Neural cell (in vitro differentiated cells): ENCODE measurements at regions not wholly inside any gene's neighbourhood (a gene's known extent, or its start where the extent isn't known, plus 50 kb on each side); places are given as distances from the start of the nearest gene placed in this dataset.

ENCODE experiments used
- H2AFZ ChIP-seq: fragments of 200-600, 300-800 bp; sonication (generic), shearing (Covaris generic); 2 replicates; pipeline ENCODE4 v1.6.0; 2014; ENCODE audit warnings: low read depth, mild to moderate bottlenecking, antibody characterized with exemption, low read length, moderate library complexity
- H3F3A ChIP-seq: fragments of 200-600 bp; shearing (Covaris generic); 2 replicates; pipeline ENCODE4 v1.6.1; 2016; ENCODE audit warnings: mild to moderate bottlenecking, moderate library complexity, mixed read lengths, antibody characterized with exemption, low read length; ENCODE audit not compliant: insufficient read depth, poor library complexity, severe bottlenecking
- H3K27ac ChIP-seq: fragments of 200-600, 300-800 bp; sonication (generic), shearing (Covaris generic); 2 replicates; pipeline ENCODE4 v1.5.1; 2014; ENCODE audit warnings: mild to moderate bottlenecking, low read length, moderate library complexity
- H3K27me3 ChIP-seq: fragments of 300-800, 200-600 bp; sonication (generic), shearing (Covaris generic); 2 replicates; pipeline ENCODE4 v1.6.0; 2014; ENCODE audit warnings: mild to moderate bottlenecking, low read depth, low read length, moderate library complexity; ENCODE audit not compliant: insufficient read depth
- H3K36me3 ChIP-seq: fragments of 300-800, 200-600 bp; sonication (generic), shearing (Covaris generic); 2 replicates; pipeline ENCODE4 v1.5.1; 2014; ENCODE audit warnings: mild to moderate bottlenecking, antibody characterized with exemption, low read length, moderate library complexity; ENCODE audit not compliant: insufficient read depth
- H3K4me2 ChIP-seq: fragments of 300-800, 200-600 bp; sonication (generic), shearing (Covaris generic); 2 replicates; pipeline ENCODE4 v1.6.0; 2014; ENCODE audit warnings: mild to moderate bottlenecking, low read length
- H3K4me3 ChIP-seq: fragments of 300-800, 200-600 bp; sonication (generic), shearing (Covaris generic); 2 replicates; pipeline ENCODE4 v1.5.1; 2014; ENCODE audit warnings: mild to moderate bottlenecking, low read length, moderate library complexity
- H3K79me2 ChIP-seq: fragments of 200-600 bp; shearing (Covaris generic); replicated peaks from 2 replicates; pipeline ENCODE4 v1.6.0; 2014; ENCODE audit warnings: mild to moderate bottlenecking, low read length, moderate library complexity; ENCODE audit not compliant: insufficient read depth
- H3K9ac ChIP-seq: fragments of 300-800, 200-600 bp; sonication (generic), shearing (Covaris generic); 2 replicates; pipeline ENCODE4 v1.6.1; 2016; ENCODE audit warnings: mild to moderate bottlenecking, low read length, mixed read lengths
- H3K9me2 ChIP-seq: fragments of 200-600 bp; shearing (Covaris generic); 2 replicates; pipeline ENCODE4 v1.6.1; 2016; ENCODE audit warnings: mild to moderate bottlenecking, low read length, mixed read lengths; ENCODE audit not compliant: insufficient read depth
- H3K9me3 ChIP-seq: fragments of 200-600, 300-800 bp; sonication (generic), shearing (Covaris generic); 2 replicates; pipeline ENCODE4 v1.6.1; 2016; ENCODE audit warnings: mild to moderate bottlenecking, mixed run types, low read length, moderate library complexity, mixed read lengths
- H4K20me1 ChIP-seq: fragments of 200-600 bp; shearing (Covaris generic); 2 replicates; pipeline ENCODE4 v1.6.1; 2016; ENCODE audit warnings: mild to moderate bottlenecking, mixed run types; ENCODE audit not compliant: insufficient read depth
- CTCF ChIP-seq: fragments of 450-650 bp; IDR thresholded peaks from 2 replicates; pipeline ENCODE4 v1.5.1; 2014; ENCODE audit warnings: antibody characterized with exemption, mild to moderate bottlenecking, moderate library complexity; ENCODE audit not compliant: poor library complexity, severe bottlenecking
- EP300 ChIP-seq: fragments of 450-650 bp; conservative IDR thresholded peaks from 2 replicates; pipeline ENCODE4 v1.6.1; 2014; ENCODE audit warnings: antibody characterized with exemption, mild to moderate bottlenecking, moderate library complexity; ENCODE audit not compliant: poor library complexity, severe bottlenecking
- EZH2 ChIP-seq: fragments of 200-600, 300-800 bp; shearing (Covaris generic), sonication (generic); IDR thresholded peaks from 2 replicates; pipeline ENCODE4 v1.6.1; 2014; ENCODE audit warnings: antibody characterized with exemption, low read length, borderline replicate concordance, mild to moderate bottlenecking; ENCODE audit not compliant: insufficient read depth, poor library complexity, severe bottlenecking
- MXI1 ChIP-seq: fragments of 450-650 bp; conservative IDR thresholded peaks from 2 replicates; pipeline ENCODE4 v1.6.1; 2014; ENCODE audit warnings: antibody characterized with exemption, mild to moderate bottlenecking; ENCODE audit not compliant: poor library complexity, severe bottlenecking
- POLR2AphosphoS5 ChIP-seq: IDR thresholded peaks from 2 replicates; pipeline ENCODE4 v1.6.1; 2012
- RAD21 ChIP-seq: fragments of 450-650 bp; conservative IDR thresholded peaks from 2 replicates; pipeline ENCODE4 v1.6.1; 2014; ENCODE audit warnings: antibody characterized with exemption, mild to moderate bottlenecking, moderate library complexity
- REST ChIP-seq: IDR thresholded peaks from 2 replicates; pipeline ENCODE4 v1.6.1; 2012; ENCODE audit warnings: borderline replicate concordance
- SMC3 ChIP-seq: fragments of 450-650 bp; conservative IDR thresholded peaks from 2 replicates; pipeline ENCODE4 v1.6.1; 2014; ENCODE audit warnings: antibody characterized with exemption, mild to moderate bottlenecking, moderate library complexity; ENCODE audit not compliant: poor library complexity
- TAF1 ChIP-seq: IDR thresholded peaks from 2 replicates; pipeline ENCODE4 v1.6.1; 2012; ENCODE audit warnings: low read depth

- Histone ChIP-seq H3K4me3 (no peak overlapping the region), H3K9me2 (no peaks in the 10 kb centered on the region), H3K27ac (no peak overlapping the region), H3K9me3 (peaks cover 5% of the 10 kb centered on the region), H3K79me2 (no peaks in the 10 kb centered on the region), H3K36me3 (no peaks in the 10 kb centered on the region), H4K20me1 (no peaks in the 10 kb centered on the region), H3K4me2 (no peak overlapping the region), H3K27me3 (no peaks in the 10 kb centered on the region), H2AFZ (no peak overlapping the region), H3F3A (no peaks in the 10 kb centered on the region), H3K9ac (no peak overlapping the region)
- no peak for TF ChIP-seq SMC3
- TF ChIP-seq MXI1, result no peak
- no peak for TF ChIP-seq RAD21
- no peak for TF ChIP-seq EZH2
- no peak for TF ChIP-seq TAF1
- no peak for TF ChIP-seq EP300
- TF ChIP-seq REST, result no peak
- TF ChIP-seq CTCF, result no peak
- no peak for TF ChIP-seq POLR2AphosphoS5
These were observed 59.3 kb upstream of the CTIF start for GRCh38 chr18:48479531-48479930.

DNA sequence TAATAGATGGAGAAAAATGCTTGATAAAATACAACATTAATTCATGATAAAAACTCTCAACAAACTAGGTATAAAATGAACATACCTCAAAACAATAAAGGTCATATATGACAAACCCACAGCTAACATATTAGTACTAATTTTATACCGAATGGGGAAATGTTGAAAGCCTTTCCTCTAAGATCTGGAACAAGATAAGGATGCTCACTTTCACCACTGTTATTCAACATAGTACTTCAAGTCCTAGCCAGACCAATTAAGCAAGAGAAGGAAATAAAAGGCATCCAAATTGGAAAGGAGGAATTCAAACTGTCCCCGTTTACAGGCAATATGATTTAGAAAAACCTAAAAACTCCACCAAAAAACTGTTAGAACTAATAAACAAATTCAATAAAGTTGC is 61.5 kb upstream of the CTIF start:
- H3K9me2 ChIP-seq, result no peaks in the 10 kb centered on the region
- no peak overlapping the region for H3K27ac ChIP-seq
- no peaks in the 10 kb centered on the region for H4K20me1 ChIP-seq
- no peak overlapping the region for H3K4me2 ChIP-seq
- no peaks in the 10 kb centered on the region for H3F3A ChIP-seq
- H3K27me3 ChIP-seq, result no peaks in the 10 kb centered on the region
- no peak overlapping the region for H2AFZ ChIP-seq
- H3K36me3 ChIP-seq, result no peaks in the 10 kb centered on the region
- H3K79me2 ChIP-seq, result no peaks in the 10 kb centered on the region
- H3K4me3 ChIP-seq, result no peak overlapping the region
- H3K9ac ChIP-seq, result no peak overlapping the region
- H3K9me3 ChIP-seq, result peaks cover 5% of the 10 kb centered on the region
- TF ChIP-seq EZH2 (no peak), TAF1 (no peak), REST (no peak), POLR2AphosphoS5 (no peak), RAD21 (no peak), CTCF (no peak), EP300 (no peak), SMC3 (no peak), MXI1 (no peak)
